ENCODE measurements at regions not wholly inside any gene's neighbourhood (a gene's known extent, or its start where the extent isn't known, plus 50 kb on each side); places are given as distances from the start of the nearest gene placed in this dataset.

GRCh38 chr10:129163531-129163930, 303.5 kb upstream of the MGMT start:
- TF ChIP-seq CTCF (conservative IDR thresholded peaks at IDR 0.05; ENCODE audit: low read depth, low read length) (no peak), EZH2 (IDR thresholded peaks at IDR 0.05; ENCODE audit: low read length, unreplicated experiment) (no peak)

Data from PC-3 (cell line).